ENCODE measurements at regions not wholly inside any gene's neighbourhood (a gene's known extent, or its start where the extent isn't known, plus 50 kb on each side); places are given as distances from the start of the nearest gene placed in this dataset.
A peak's percentile ranks its signal among the peaks of the same experiment; 100 is the strongest.

DNA sequence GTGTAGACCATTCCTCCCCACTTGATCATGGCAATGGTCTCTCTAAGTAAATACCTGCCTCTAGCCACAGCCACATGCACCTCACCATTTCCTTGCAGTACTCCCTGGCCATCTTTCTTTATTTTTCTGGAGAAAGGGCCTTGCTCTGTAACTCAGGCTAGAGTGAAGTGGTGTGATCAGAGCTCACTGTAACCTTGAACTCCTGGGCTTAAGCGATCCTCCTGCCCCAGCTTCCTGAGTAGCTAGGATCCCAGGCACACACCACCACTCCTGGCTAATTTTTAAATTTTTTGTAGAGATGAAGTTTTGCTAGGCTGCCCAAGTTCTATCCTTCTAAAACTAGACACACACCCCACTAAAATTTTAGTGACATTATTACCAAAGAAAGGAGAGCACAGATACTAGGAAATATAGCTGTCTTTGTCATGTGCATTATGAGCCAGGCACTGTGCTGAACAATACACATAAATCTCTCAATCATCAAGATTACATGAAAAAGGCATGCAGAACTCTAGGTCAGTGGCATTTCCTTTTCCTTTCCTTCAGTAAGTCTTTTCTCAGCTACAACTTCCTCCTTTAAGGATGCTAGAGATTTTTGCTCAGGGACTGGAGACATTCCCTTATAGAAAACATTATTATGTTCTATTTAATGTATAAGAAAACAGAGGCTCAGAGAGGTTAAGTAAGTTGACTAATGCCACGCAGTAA is 95.0 kb upstream of the SERBP1 start:
- Histone ChIP-seq H3K4me3 (ENCODE audit: low read depth, low read length) (no peak overlapping the region), H3K36me3 (ENCODE audit: control insufficient read depth in 2 of 2, insufficient read depth in 1 of 2, low read length in 2 of 2) (no peaks in the 10 kb centered on the region), H3K4me1 (ENCODE audit: control insufficient read depth, insufficient read depth, low read length) (no peaks in the 10 kb centered on the region), H3K9me3 (ENCODE audit: control insufficient read depth, insufficient read depth, low read depth, low read length) (no peaks in the 10 kb centered on the region), H3K27ac (ENCODE audit: extremely low read depth, low read depth, low read length) (no peak overlapping the region)
- CTCF ChIA-PET = interaction anchor here (0.7 to 4.1 kb wide), 9 partner anchors 8 to 235 kb away, joined by 3 to 26 read pairs (median 6); no protein-coding TSS in a partner anchor
- no peak for TF ChIP-seq SALL2 (tag by site-specific recombination; IDR thresholded peaks at IDR 0.05; ENCODE audit: borderline replicate concordance)
- TF ChIP-seq ZNF214 (tag by site-specific recombination; IDR thresholded peaks at IDR 0.05; ENCODE audit: borderline replicate concordance) = no peak
- TF ChIP-seq ZNF529 (tag by site-specific recombination; IDR thresholded peaks at IDR 0.05; ENCODE audit: insufficient replicate concordance) = no peak
- TF ChIP-seq ZNF548 (tag by site-specific recombination; IDR thresholded peaks at IDR 0.05) = no peak
- TF ChIP-seq, protein P1, sequence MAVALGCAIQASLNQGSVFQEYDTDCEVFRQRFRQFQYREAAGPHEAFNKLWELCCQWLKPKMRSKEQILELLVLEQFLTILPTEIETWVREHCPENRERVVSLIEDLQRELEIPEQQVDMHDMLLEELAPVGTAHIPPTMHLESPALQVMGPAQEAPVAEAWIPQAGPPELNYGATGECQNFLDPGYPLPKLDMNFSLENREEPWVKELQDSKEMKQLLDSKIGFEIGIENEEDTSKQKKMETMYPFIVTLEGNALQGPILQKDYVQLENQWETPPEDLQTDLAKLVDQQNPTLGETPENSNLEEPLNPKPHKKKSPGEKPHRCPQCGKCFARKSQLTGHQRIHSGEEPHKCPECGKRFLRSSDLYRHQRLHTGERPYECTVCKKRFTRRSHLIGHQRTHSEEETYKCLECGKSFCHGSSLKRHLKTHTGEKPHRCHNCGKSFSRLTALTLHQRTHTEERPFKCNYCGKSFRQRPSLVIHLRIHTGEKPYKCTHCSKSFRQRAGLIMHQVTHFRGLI (tag by site-specific recombination; IDR thresholded peaks at IDR 0.05) = no peak
- no peak for TF ChIP-seq ZNF629 (tag by site-specific recombination; IDR thresholded peaks at IDR 0.05)
- no peak for TF ChIP-seq ZNF501 (tag by site-specific recombination; IDR thresholded peaks at IDR 0.05)
- TF ChIP-seq, protein P2, sequence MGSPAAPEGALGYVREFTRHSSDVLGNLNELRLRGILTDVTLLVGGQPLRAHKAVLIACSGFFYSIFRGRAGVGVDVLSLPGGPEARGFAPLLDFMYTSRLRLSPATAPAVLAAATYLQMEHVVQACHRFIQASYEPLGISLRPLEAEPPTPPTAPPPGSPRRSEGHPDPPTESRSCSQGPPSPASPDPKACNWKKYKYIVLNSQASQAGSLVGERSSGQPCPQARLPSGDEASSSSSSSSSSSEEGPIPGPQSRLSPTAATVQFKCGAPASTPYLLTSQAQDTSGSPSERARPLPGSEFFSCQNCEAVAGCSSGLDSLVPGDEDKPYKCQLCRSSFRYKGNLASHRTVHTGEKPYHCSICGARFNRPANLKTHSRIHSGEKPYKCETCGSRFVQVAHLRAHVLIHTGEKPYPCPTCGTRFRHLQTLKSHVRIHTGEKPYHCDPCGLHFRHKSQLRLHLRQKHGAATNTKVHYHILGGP (tag by site-specific recombination; IDR thresholded peaks at IDR 0.05) = no peak
- no peak for TF ChIP-seq ZBTB8A (tag by site-specific recombination; IDR thresholded peaks at IDR 0.05)
- TF ChIP-seq FEZF1 (tag by site-specific recombination; IDR thresholded peaks at IDR 0.05) = no peak
- no peak for TF ChIP-seq PRDM1 (tag by site-specific recombination; IDR thresholded peaks at IDR 0.05)
- TF ChIP-seq ZNF335 (tag by site-specific recombination; conservative IDR thresholded peaks at IDR 0.05) = no peak
- TF ChIP-seq ZNF791 (tag by site-specific recombination; IDR thresholded peaks at IDR 0.05) = no peak
- no peak for TF ChIP-seq ZNF132 (tag by site-specific recombination; IDR thresholded peaks at IDR 0.05; ENCODE audit: borderline replicate concordance)
- TF ChIP-seq, protein P3, sequence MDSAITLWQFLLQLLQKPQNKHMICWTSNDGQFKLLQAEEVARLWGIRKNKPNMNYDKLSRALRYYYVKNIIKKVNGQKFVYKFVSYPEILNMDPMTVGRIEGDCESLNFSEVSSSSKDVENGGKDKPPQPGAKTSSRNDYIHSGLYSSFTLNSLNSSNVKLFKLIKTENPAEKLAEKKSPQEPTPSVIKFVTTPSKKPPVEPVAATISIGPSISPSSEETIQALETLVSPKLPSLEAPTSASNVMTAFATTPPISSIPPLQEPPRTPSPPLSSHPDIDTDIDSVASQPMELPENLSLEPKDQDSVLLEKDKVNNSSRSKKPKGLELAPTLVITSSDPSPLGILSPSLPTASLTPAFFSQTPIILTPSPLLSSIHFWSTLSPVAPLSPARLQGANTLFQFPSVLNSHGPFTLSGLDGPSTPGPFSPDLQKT (IDR thresholded peaks at IDR 0.05; ENCODE audit: borderline replicate concordance, low read depth, low read length) = no peak
- POLR2A ChIA-PET = no interaction called here

DNA sequence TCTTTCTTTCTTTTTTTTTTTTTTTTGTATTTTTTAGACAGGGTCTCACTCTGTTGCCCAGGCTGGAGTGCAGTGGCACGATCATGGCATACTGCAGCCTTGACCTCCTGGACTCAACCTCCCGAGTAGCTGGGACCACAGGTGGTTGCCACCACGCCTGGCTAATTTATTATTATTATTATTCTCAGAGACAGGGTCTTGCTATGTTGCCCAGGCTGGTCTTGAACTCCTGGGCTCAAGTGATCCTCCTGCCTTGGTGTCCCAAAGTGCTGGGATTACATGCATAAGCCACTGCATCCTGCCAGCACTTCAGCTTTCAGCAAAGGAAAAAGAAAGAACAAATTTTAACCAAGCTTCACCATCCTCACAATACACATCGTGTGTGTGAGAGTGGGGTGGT is 97.9 kb upstream of the SERBP1 start:
- ChIA-PET POLR2A (no interaction called here), CTCF (interaction anchor here (0.7 to 4.1 kb wide), 4 partner anchors 12 to 232 kb away, joined by 3 to 26 read pairs (median 4); no protein-coding TSS in a partner anchor)
- Histone ChIP-seq H3K36me3 (ENCODE audit: control insufficient read depth in 2 of 2, insufficient read depth in 1 of 2, low read length in 2 of 2) (no peaks in the 10 kb centered on the region), H3K4me3 (ENCODE audit: low read depth, low read length) (no peak overlapping the region), H3K4me1 (ENCODE audit: control insufficient read depth, insufficient read depth, low read length) (no peaks in the 10 kb centered on the region), H3K9me3 (ENCODE audit: control insufficient read depth, insufficient read depth, low read depth, low read length) (no peaks in the 10 kb centered on the region), H3K27ac (ENCODE audit: extremely low read depth, low read depth, low read length) (no peak overlapping the region)
- no peak for TF ChIP-seq ZNF747 (tag by site-specific recombination; IDR thresholded peaks at IDR 0.05)
- peak; percentile 57 for TF ChIP-seq ZNF121 (tag by site-specific recombination; IDR thresholded peaks at IDR 0.05)

DNA sequence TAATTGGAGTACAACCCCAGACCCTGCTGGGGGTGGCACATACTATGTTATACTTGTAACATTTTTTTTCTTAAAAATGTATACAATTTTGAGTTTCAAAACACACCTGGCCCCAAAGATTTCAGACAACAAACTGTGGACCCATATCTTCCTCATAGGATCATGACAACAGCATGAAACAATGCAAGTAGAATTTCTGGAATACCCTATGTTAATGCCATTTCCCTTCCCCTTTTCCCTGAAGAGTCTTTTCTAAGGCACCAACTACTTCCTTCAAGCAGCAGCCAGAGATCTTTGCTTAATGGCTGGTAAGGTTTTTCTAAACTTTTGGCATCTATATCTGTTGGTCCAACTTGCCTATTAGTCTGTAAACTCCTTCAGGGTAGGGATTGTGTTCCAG is 99.9 kb upstream of the SERBP1 start:
- ChIA-PET POLR2A (no interaction called here), CTCF (interaction anchor here (0.6 kb wide), 1 partner anchor 227 kb away, joined by 3 read pairs; no protein-coding TSS in a partner anchor)
- Histone ChIP-seq H3K36me3 (ENCODE audit: control insufficient read depth in 2 of 2, insufficient read depth in 1 of 2, low read length in 2 of 2) (no peaks in the 10 kb centered on the region), H3K4me1 (ENCODE audit: control insufficient read depth, insufficient read depth, low read length) (no peaks in the 10 kb centered on the region), H3K27ac (ENCODE audit: extremely low read depth, low read depth, low read length) (no peak overlapping the region), H3K9me3 (ENCODE audit: control insufficient read depth, insufficient read depth, low read depth, low read length) (no peaks in the 10 kb centered on the region), H3K4me3 (ENCODE audit: low read depth, low read length) (no peak overlapping the region)
- TF ChIP-seq, protein P4, sequence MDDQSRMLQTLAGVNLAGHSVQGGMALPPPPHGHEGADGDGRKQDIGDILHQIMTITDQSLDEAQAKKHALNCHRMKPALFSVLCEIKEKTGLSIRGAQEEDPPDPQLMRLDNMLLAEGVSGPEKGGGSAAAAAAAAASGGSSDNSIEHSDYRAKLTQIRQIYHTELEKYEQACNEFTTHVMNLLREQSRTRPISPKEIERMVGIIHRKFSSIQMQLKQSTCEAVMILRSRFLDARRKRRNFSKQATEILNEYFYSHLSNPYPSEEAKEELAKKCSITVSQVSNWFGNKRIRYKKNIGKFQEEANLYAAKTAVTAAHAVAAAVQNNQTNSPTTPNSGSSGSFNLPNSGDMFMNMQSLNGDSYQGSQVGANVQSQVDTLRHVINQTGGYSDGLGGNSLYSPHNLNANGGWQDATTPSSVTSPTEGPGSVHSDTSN (CRISPR knock-in tag; IDR thresholded peaks at IDR 0.05) = no peak
- TF ChIP-seq, protein P5, sequence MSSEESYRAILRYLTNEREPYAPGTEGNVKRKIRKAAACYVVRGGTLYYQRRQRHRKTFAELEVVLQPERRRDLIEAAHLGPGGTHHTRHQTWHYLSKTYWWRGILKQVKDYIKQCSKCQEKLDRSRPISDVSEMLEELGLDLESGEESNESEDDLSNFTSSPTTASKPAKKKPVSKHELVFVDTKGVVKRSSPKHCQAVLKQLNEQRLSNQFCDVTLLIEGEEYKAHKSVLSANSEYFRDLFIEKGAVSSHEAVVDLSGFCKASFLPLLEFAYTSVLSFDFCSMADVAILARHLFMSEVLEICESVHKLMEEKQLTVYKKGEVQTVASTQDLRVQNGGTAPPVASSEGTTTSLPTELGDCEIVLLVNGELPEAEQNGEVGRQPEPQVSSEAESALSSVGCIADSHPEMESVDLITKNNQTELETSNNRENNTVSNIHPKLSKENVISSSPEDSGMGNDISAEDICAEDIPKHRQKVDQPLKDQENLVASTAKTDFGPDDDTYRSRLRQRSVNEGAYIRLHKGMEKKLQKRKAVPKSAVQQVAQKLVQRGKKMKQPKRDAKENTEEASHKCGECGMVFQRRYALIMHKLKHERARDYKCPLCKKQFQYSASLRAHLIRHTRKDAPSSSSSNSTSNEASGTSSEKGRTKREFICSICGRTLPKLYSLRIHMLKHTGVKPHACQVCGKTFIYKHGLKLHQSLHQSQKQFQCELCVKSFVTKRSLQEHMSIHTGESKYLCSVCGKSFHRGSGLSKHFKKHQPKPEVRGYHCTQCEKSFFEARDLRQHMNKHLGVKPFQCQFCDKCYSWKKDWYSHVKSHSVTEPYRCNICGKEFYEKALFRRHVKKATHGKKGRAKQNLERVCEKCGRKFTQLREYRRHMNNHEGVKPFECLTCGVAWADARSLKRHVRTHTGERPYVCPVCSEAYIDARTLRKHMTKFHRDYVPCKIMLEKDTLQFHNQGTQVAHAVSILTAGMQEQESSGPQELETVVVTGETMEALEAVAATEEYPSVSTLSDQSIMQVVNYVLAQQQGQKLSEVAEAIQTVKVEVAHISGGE (tag by site-specific recombination; conservative IDR thresholded peaks at IDR 0.05; ENCODE audit: low read depth) = no peak
- no peak for TF ChIP-seq BCL11B (tag by site-specific recombination; IDR thresholded peaks at IDR 0.05; ENCODE audit: low read depth)
- TF ChIP-seq ZNF24 (tag by site-specific recombination; IDR thresholded peaks at IDR 0.05) = no peak
- TF ChIP-seq, protein P1 (tag by site-specific recombination; IDR thresholded peaks at IDR 0.05) = no peak

All from HEK293 (cell line).